GM12864 (cell line): ENCODE measurements at regions not wholly inside any gene's neighbourhood (a gene's known extent, or its start where the extent isn't known, plus 50 kb on each side); places are given as distances from the start of the nearest gene placed in this dataset.

Experiments used
- DNase-seq: peaks from one replicate; pipeline ENCODE4 v3.0.0-alpha.2; 2011; ENCODE audit warnings: low read depth
- H3K4me3 ChIP-seq: 2 replicates; pipeline ENCODE4 v1.5.1; 2011; ENCODE audit warnings: mild to moderate bottlenecking, low read depth, low read length, control low read depth
- TF ChIP-seq, protein P1 (sequence below): IDR thresholded peaks from 2 replicates; pipeline ENCODE4 v1.5.1; 2011; ENCODE audit warnings: low read depth, mild to moderate bottlenecking, moderate library complexity, low read length, control low read depth, inconsistent platforms; ENCODE audit errors: missing control alignments

- DNase-seq, result no peak
- TF ChIP-seq, protein P1, sequence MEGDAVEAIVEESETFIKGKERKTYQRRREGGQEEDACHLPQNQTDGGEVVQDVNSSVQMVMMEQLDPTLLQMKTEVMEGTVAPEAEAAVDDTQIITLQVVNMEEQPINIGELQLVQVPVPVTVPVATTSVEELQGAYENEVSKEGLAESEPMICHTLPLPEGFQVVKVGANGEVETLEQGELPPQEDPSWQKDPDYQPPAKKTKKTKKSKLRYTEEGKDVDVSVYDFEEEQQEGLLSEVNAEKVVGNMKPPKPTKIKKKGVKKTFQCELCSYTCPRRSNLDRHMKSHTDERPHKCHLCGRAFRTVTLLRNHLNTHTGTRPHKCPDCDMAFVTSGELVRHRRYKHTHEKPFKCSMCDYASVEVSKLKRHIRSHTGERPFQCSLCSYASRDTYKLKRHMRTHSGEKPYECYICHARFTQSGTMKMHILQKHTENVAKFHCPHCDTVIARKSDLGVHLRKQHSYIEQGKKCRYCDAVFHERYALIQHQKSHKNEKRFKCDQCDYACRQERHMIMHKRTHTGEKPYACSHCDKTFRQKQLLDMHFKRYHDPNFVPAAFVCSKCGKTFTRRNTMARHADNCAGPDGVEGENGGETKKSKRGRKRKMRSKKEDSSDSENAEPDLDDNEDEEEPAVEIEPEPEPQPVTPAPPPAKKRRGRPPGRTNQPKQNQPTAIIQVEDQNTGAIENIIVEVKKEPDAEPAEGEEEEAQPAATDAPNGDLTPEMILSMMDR, result no peak
- H3K4me3 ChIP-seq, result no peak overlapping the region
Observed at GRCh38 chr11:122337241-122337640, 221.2 kb upstream of the BLID start.

DNA sequence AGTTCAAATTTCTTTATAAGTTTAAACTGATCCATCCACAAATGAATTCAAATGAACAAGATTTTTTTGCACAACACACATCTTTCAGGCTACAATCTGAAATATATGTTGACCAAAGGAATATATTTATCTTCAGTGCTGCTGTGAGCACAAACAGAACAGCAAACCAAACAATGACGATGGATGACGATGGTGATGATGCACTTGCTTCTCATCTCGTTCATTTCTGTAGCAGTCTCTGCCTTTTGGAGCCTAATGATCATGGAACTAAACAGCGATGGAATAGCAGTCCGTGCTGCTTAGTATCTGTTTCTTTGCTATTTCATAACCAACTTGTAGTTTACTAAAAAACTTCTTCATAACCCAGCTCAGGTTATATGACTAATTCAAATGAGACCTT is 220.7 kb upstream of the BLID start:
- no peak for DNase-seq
- H3K4me3 ChIP-seq, result no peak overlapping the region
- TF ChIP-seq, protein P1, result no peak

DNA sequence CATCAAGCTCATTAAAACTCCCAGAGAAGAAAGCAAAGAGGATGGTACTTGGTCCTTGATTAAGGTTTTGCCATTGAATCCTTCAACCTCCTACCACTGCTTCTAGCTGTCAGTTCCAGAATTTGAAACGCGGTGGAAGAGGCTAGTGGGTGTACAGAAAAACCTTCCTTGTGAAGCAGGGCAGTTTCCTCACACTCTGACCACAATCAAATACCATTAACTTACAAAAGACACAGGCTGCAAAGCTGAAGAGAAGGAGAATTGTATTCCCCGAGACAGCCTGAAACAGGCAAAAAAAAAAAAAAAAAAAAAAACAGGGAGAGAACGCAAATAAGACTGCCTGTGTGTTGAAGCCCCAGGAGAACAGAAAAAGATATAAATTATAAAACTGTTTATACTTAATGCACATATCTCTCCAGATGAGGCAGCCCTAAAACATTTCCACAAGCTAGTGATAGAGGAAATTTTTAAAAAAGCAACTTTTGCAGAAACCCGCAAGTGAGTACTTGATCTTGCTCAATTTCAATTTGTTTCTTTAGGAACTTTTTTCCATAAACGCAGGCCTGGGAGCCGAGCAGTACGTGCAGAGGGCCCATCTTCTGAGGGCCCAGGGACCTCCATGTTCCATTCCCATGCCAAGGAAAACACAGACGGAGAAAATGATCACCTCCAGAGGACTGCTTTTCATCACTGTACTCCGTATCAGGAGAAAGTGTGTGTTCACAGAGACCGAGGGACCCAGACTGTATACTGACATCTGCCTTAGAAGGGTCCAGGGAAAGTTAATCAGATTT is 218.7 kb upstream of the BLID start:
- no peak for DNase-seq
- no peak overlapping the region for H3K4me3 ChIP-seq
- TF ChIP-seq, protein P1, result no peak

DNA sequence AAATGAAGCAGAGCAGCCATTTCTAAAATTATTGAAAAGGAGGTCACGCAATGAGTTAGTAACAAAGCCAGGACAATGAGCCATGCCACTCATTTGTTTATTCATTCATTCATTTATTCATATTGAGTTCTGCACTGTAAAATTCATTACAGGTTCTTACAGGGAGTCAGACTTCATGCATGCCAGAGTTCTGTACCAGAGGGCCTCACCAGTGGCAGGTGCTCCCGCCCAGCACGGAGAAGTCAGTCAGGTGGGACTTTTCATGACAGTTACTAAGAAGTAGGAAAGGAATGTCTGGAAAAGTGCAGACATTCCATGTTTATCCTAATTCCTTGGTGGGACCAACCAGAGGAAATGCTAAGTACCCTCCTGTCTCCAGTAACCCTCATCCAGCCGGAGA is 217.5 kb upstream of the BLID start:
- no peak overlapping the region for H3K4me3 ChIP-seq
- no peak for DNase-seq
- TF ChIP-seq, protein P1, result no peak

DNA sequence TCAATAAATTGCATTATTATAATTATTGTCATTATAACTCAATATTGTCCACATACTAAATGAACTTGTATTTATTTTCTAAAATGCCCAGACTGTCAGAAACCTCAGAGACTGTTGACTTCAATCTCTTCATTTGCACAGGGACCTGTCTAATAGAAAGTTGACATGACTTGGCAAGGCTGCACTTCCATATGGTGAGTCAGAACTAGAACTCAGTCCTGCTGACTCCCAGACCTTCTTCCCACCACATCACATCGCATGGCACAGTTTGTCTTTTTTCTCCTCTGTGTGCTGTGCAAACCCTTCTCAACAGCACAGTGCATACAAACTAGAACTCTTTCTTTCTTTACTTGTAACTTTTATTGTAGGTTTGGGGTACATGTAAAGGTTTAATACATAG is 215.1 kb upstream of the BLID start:
- no peak for DNase-seq
- TF ChIP-seq, protein P1, result no peak

GRCh38 chr11:122330279-122330965 is 214.4 kb upstream of the BLID start:
- TF ChIP-seq, protein P1, result no peak

More for the DNA sequence above, 215.1 kb upstream of the BLID start:
- no peak overlapping the region for H3K4me3 ChIP-seq

More at GRCh38 chr11:122330279-122330965, 214.4 kb upstream of the BLID start:
- no peak for DNase-seq
- H3K4me3 ChIP-seq, result no peak overlapping the region
